HG03064 (cell line): ENCODE measurements at regions not wholly inside any gene's neighbourhood (a gene's known extent, or its start where the extent isn't known, plus 50 kb on each side); places are given as distances from the start of the nearest gene placed in this dataset.

Experiments
- ATAC-seq: cut with Tn5 transposase; IDR thresholded peaks from one replicate; pipeline ENCODE4 v1.9.1; 2021; ENCODE audit warnings: low read depth; ENCODE audit not compliant: unreplicated experiment

- ATAC-seq: no peak
Measured at GRCh38 chr5:142479150-142479549, 154.3 kb upstream of the SPRY4 start.

- ATAC-seq: no peak
Measured at GRCh38 chr5:142478113-142478512, 153.3 kb upstream of the SPRY4 start.

DNA sequence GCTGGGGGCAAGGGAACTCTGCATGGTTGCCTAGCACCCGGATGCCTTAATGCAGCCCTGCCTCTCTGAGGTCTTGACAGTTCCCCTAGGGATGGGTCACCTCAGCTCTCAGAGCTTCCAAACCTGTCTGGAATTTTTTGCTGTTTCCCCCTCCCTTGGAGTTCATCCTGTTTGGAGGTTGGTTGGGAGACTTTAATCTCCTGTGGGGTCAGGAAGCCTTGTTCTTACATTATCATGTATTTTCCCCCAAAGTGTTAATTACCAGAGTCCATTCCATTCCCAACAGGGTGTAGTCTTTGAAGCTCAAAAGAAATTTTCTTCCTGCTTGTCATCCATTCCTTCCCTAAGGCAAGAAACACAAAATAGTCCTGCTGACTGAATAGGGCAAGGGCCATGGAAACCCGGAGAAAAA is 150.3 kb upstream of the SPRY4 start:
- no peak for ATAC-seq

DNA sequence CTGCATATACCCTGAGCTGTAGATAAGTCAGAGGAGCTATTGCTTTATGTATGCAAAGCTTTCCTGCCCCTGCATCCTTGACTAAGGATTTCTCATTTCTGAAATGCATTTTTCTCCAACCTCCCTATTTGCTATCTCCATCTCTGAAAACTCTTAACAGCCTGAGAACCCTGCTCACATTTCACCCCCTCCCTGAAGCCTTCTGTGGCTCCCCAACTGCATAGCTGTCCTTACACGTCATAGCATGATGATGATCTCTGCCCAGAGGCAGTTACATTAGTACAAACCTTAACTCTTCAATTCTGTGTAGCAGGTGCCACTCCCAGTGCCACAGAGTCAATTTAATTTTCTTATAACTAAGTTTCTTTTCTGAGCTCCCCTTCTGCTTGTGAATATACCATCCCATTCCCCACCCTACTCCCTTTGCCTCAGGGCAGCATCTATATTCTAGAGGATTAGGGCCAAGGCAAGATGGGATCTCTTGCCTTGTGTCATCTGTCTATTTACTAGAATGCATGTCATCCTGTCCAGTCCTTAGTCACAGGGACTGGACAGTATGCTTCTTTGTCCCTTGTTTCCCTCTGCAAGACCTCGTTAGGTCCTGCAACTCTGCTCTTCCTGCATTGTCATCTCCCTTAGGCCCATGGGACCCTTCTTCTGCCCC is 149.7 kb upstream of the SPRY4 start:
- no peak for ATAC-seq

GRCh38 chr5:142473038-142473437 is 148.2 kb upstream of the SPRY4 start:
- ATAC-seq: no peak

- no peak for ATAC-seq
Measured at GRCh38 chr5:142472306-142472951, 147.6 kb upstream of the SPRY4 start.

DNA sequence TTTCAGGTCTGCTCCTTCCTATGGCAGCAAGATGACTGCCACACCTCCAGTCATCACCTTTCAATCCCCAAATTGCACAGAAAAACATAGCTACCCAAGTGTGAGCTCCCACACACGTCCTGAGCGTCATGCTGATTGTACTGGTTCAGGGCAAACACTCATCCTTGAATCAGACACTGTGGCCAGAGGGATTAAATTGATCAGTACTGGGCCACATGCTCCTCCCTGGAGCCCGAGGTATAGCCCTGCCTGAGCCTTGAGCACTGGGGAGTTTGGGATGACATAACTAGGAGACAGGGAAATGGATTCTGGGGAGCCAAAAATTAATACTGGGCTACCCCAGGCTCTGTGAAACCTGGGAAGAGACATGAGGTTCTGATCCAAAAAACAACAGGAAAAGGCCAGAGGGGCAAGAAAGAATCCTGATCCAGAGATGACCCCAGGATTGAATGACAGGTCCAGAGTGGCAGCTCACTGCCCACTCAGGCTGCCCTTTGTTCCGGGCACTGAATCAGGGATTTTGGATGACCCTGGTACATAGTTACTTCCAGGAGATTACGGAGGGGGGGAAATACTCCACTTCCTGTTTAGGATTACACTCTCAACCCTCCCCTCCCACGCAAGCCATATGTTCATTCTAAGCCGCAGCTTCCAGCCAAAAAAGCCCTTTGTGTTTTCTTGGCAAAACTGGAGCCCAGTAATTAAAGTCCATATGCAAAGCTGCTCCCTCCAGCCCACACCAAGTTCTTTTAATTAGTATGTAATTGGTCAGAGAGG is 141.6 kb upstream of the SPRY4 start:
- ATAC-seq: no peak

- ATAC-seq: no peak
Measured at GRCh38 chr5:142465476-142465875, 140.7 kb upstream of the SPRY4 start.

GRCh38 chr5:142463904-142464303 is 139.1 kb upstream of the SPRY4 start:
- no peak for ATAC-seq

DNA sequence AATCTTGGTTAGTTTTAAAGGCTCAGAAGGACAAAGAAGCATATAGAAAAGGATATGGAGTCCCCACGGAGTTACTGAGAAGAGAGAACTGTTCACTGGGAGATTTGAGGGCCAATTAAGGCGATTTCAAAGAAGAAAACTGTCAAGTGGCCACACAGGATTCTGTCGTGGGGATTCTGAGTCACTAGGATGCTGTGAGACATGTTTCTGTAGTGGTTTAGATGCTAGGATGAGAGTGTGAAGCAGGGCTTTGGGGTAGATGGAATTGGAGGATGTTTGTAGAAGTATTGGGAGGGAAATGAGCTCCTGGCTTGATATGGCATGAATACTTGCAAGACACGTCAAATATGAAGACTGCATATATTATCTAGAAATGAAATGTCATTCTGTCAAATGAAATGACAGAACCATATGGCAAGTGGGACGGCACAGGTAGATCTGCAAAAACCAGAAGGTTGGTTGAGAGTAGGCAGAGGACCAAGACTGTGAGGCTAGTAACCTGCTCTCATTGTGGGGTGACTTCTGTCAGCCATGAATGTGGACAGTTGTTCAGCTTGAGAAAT is 136.3 kb upstream of the SPRY4 start:
- ATAC-seq: no peak

GRCh38 chr5:142459209-142459608 is 134.4 kb upstream of the SPRY4 start:
- no peak for ATAC-seq

DNA sequence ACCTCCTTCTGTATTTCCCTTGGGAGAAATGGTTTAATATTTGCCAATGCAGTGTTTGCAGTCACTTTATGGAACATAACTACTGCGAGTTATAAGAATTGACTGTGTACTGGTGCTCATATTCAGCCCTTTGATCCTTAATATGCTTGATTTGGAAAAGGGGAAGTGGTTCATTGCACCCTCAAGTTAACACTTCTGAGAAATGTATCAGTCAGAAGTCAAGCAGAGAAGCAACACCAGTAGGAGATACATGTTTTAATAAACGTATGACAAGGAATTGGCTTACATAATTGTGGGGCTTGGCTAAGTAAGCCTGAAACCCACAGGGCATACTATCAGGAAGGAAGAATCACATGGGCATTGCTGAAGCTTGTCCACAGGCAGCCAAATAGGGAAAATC is 131.0 kb upstream of the SPRY4 start:
- ATAC-seq: no peak

DNA sequence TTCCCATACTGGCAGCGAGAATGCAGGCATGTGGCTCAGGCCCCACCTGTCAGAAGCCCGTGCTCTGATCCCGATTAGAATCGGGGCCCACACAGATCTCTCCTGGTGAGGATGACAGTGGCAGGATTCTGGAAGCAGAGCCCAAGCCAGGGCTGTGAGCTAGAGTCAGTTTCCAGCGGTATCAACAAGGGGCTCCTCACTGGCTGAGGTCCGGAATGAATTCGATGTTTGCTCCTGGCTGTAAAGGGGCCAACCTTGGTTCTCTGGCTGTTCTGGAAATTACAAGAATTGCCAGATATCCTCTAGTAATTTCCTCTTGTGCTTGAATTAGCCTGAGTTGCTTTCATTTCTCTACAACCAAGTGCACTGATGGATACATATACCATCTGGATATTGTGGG is 129.1 kb upstream of the SPRY4 start:
- ATAC-seq: no peak

GRCh38 chr5:142450419-142450818 is 125.6 kb upstream of the SPRY4 start:
- no peak for ATAC-seq

DNA sequence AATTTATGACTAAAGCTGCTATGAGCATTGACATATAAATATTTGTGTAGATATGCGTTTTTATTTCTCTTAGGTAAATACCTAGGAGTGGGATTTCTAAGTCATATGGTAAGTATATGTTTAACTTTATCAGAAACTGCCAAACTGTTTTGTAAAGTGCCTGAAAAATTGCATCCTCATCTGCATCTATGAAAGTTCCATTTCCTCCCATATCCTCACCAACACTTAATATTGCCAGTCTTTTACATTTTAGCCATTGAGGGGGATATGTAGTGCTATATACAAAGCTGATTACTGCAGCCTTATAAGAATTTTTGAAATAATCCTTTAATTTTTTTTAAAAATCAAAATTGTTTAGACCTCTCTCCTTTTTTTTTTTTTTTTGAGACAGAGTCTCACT is 123.1 kb upstream of the SPRY4 start:
- ATAC-seq: no peak

GRCh38 chr5:142446960-142447279 is 122.1 kb upstream of the SPRY4 start:
- ATAC-seq: no peak

DNA sequence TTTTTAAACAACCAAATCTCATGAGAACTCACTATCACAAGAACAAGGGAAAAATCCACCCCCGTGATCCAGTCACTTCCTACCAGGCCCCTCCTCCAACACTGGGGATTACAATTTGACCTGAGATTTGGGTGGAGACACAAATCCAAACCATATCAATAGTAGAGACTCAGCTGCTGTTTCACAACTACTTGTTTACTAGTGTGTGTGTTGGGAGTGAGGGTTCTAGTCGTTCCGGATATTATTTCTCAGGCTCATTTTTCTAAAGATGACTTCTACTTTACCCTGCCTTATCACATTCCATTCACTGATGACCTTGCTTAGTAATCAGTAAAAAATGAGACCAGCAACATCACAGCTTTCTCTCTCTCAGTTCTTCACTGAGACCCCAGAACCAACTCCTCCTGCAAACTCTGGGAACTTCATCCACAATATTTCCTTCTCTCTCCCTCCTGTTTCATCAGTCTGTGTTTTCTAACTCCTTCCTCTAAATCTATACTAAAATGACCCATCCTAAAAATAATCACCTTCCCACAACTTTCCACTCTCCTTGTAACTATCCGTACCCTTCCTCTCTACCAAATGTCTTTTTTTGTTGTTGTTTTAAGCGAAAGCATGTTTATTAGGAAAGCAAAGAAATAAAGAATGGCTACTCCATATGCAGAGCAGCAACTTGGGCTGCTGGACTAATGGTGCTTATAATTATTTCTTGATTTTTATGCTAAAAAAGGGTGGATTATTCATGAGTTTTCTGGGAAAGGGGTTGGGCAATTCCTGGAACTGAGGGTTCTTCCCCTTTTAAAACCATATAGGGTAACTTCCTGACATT is 121.5 kb upstream of the SPRY4 start:
- ATAC-seq: no peak

GRCh38 chr5:142445266-142445665 is 120.4 kb upstream of the SPRY4 start:
- no peak for ATAC-seq

DNA sequence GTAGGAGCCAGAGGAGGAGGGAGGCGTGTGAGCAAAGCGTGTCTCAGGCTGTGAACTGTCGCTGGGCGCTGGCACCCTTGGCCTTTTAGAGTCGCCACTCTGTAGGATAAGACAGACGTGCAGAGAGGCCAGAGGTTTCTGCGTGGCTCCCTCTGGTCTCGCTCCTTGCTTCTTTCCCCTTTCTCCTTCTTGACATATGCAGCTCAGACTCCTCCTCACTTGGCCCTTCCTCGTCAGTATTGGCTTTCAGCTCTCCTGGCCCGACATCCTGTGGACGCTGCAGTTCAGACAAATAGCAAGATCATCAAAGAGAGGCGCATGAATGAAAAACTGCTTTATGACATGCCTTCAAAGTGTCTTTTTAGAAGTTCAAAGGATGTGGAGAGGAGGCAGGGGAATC is 116.8 kb upstream of the SPRY4 start:
- no peak for ATAC-seq

DNA sequence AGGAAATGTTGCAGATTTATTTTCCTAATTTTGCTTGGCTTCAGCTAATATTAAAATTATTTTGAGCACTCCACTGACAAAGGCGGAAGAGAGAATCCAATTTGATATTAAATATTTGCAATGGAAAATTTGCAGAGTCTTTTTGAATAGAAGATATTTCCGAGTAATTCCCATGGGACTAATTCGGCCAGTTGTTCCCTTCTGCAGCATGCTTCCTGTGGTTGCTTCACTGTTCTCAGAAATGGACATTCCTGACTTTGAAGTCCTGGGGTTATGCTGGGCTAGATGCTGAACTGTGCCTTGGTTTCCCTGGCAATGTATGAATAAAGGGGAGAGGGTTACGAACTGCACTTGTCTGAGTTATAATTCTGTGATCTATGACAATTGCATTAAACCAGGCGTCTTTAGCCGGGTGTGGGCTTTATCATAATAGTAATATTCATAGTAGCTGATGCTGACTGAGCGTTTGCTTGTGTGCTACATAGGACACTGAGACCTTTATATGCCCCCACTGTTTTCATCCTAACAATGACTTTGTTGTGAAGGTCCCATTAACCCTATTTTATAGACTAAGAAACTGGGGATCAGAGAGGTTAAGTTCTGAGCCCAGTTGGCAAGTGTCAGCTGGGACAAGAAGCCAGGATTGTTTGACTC is 114.5 kb upstream of the SPRY4 start:
- ATAC-seq: no peak
